Caco-2 (cell line): ENCODE measurements at regions not wholly inside any gene's neighbourhood (a gene's known extent, or its start where the extent isn't known, plus 50 kb on each side); places are given as distances from the start of the nearest gene placed in this dataset.

Source experiments
- BruUV-seq: library from RNA; stranded (reverse); fragments of 400-500 nt; replicated peaks from 2 replicates; lab custom pipeline; 2021; lab: Mats Ljungman, UMichigan
- CTCF ChIA-PET: fragments of 300-600 bp; sonication (Branson Sonifier 250); formaldehyde crosslinking; loops from one replicate; lab custom pipeline; 2022; ENCODE audit warnings: antibody characterized with exemption; lab: Charles Lee
- POLR2A ChIA-PET: fragments of 300-600 bp; sonication (Branson Sonifier 250); formaldehyde crosslinking; loops from one replicate; lab custom pipeline; 2022; ENCODE audit warnings: antibody characterized with exemption; lab: Charles Lee
- DNase-seq, 2 experiments: peaks; one replicate each; pipeline versions ENCODE4 v3.0.0 to v3.0.0-alpha.2; 2020 to 2022
- H3K27me3 ChIP-seq: replicated peaks from 2 replicates; pipeline ENCODE4 v1.6.0; 2011; ENCODE audit warnings: low read length; ENCODE audit not compliant: control insufficient read depth, insufficient read depth
- H3K36me3 ChIP-seq: 2 replicates; pipeline ENCODE4 v1.5.1; 2011; ENCODE audit warnings: low read length; ENCODE audit not compliant: control insufficient read depth, insufficient read depth
- H3K4me1 ChIP-seq: fragments of 250-450 bp; sonication (Bioruptor Pico); 2 replicates; pipeline ENCODE4 v1.5.1; 2020; ENCODE audit warnings: mild to moderate bottlenecking
- H3K4me3 ChIP-seq: 2 replicates; pipeline ENCODE4 v1.5.1; 2011; ENCODE audit warnings: low read depth, mild to moderate bottlenecking, control low read depth, low read length
- H3K9me3 ChIP-seq: fragments of 250-450 bp; sonication (Bioruptor Pico); 2 replicates; pipeline ENCODE4 v1.5.1; 2020; ENCODE audit warnings: mild to moderate bottlenecking, moderate library complexity
- H3K27ac Mint-ChIP-seq: one replicate; pipeline ENCODE4 v1.8.0; 2022; ENCODE audit warnings: mixed read lengths; ENCODE audit not compliant: unreplicated experiment
- H3K27me3 Mint-ChIP-seq: one replicate; pipeline ENCODE4 v1.8.0; 2022; ENCODE audit warnings: mixed read lengths; ENCODE audit not compliant: insufficient read depth, unreplicated experiment
- H3K36me3 Mint-ChIP-seq: one replicate; pipeline ENCODE4 v1.8.0; 2022; ENCODE audit warnings: mild to moderate bottlenecking, mixed read lengths; ENCODE audit not compliant: insufficient read depth, unreplicated experiment
- H3K4me1 Mint-ChIP-seq: one replicate; pipeline ENCODE4 v1.8.0; 2022; ENCODE audit warnings: low read depth, mixed read lengths; ENCODE audit not compliant: unreplicated experiment
- H3K4me3 Mint-ChIP-seq: one replicate; pipeline ENCODE4 v1.8.0; 2022; ENCODE audit warnings: mild to moderate bottlenecking, moderate library complexity, mixed read lengths; ENCODE audit not compliant: unreplicated experiment
- H3K9me3 Mint-ChIP-seq: one replicate; pipeline ENCODE4 v1.8.0; 2022; ENCODE audit warnings: mixed read lengths; ENCODE audit not compliant: unreplicated experiment
- CTCF ChIP-seq, 2 experiments: fragments of 200-600 bp in 1 of 2; IDR thresholded peaks; 1 replicate in 1 of 2; 2 replicates in 1 of 2; pipeline versions ENCODE4 v1.5.1 to v1.8.0; 2011 to 2022; ENCODE audit warnings: antibody characterized with exemption in 1 of 2, control low read depth in 1 of 2, inconsistent platforms in 1 of 2, low read depth in 1 of 2, low read length in 1 of 2, mild to moderate bottlenecking in 1 of 2, moderate library complexity in 1 of 2; ENCODE audit not compliant: insufficient read depth in 1 of 2, severe bottlenecking in 1 of 2, unreplicated experiment in 1 of 2
- intact Hi-C: fragments of 100-400 bp; cut with micrococcal nuclease; formaldehyde crosslinking; loops from one replicate; pipeline ENCODE4 v1.10.0; 2022; ENCODE audit not compliant: unreplicated experiment

GRCh38 chr10:123585477-123586445 is 80.4 kb upstream of the GPR26 start:
- intact Hi-C loops = no loop called here
- no peaks in the 10 kb centered on the region for H3K4me1 Mint-ChIP-seq
- POLR2A ChIA-PET = no interaction called here

GRCh38 chr10:123587110-123587509 is 79.0 kb upstream of the GPR26 start:
- ChIA-PET CTCF (no interaction called here), POLR2A (no interaction called here)
- intact Hi-C loops = no loop called here
- no peaks in the 10 kb centered on the region for H3K9me3 Mint-ChIP-seq
- no peaks in the 10 kb centered on the region for H3K36me3 ChIP-seq
- DNase-seq = no peak
- H3K4me1 Mint-ChIP-seq = no peaks in the 10 kb centered on the region
- H3K27me3 ChIP-seq = peaks cover 1% of the 10 kb centered on the region; the same call in 1 of the 2 replicates
- no peak overlapping the region for H3K4me3 Mint-ChIP-seq
- no peak for TF ChIP-seq CTCF (IDR thresholded peaks at IDR 0.05; ENCODE audit: insufficient read depth in 1 of 2, low read depth in 1 of 2, low read length in 1 of 2, severe bottlenecking in 1 of 2, unreplicated experiment in 1 of 2)
- BruUV-seq = no TSS peak
- H3K4me1 ChIP-seq = no peaks in the 10 kb centered on the region
- no peak overlapping the region for H3K4me3 ChIP-seq
- H3K27ac Mint-ChIP-seq = no peak overlapping the region
- H3K9me3 ChIP-seq = no peaks in the 10 kb centered on the region
- no peaks in the 10 kb centered on the region for H3K36me3 Mint-ChIP-seq
- H3K27me3 Mint-ChIP-seq = peaks cover 8% of the 10 kb centered on the region

More at GRCh38 chr10:123585477-123586445, 80.4 kb upstream of the GPR26 start:
- Histone ChIP-seq H3K4me1 (no peaks in the 10 kb centered on the region), H3K27me3 (peaks cover 1% of the 10 kb centered on the region; the same call in 1 of the 2 replicates), H3K36me3 (no peaks in the 10 kb centered on the region), H3K9me3 (no peaks in the 10 kb centered on the region), H3K4me3 (no peak overlapping the region)
- CTCF ChIA-PET = no interaction called here
- H3K4me3 Mint-ChIP-seq = no peak overlapping the region
- no peaks in the 10 kb centered on the region for H3K9me3 Mint-ChIP-seq
- BruUV-seq = no TSS peak
- DNase-seq = no peak
- H3K27me3 Mint-ChIP-seq = peaks cover 10% of the 10 kb centered on the region
- TF ChIP-seq CTCF (IDR thresholded peaks at IDR 0.05; ENCODE audit: insufficient read depth in 1 of 2, low read depth in 1 of 2, low read length in 1 of 2, severe bottlenecking in 1 of 2, unreplicated experiment in 1 of 2) = no peak
- no peak overlapping the region for H3K27ac Mint-ChIP-seq
- no peaks in the 10 kb centered on the region for H3K36me3 Mint-ChIP-seq

- ChIA-PET CTCF (no interaction called here), POLR2A (no interaction called here)
- no peak for TF ChIP-seq CTCF (IDR thresholded peaks at IDR 0.05; ENCODE audit: insufficient read depth in 1 of 2, low read depth in 1 of 2, low read length in 1 of 2, severe bottlenecking in 1 of 2, unreplicated experiment in 1 of 2)
- H3K4me3 ChIP-seq = no peak overlapping the region
- H3K4me1 ChIP-seq = no peaks in the 10 kb centered on the region
- no peaks in the 10 kb centered on the region for H3K9me3 Mint-ChIP-seq
- H3K27me3 Mint-ChIP-seq = peaks cover 8% of the 10 kb centered on the region
- no peak overlapping the region for H3K4me3 Mint-ChIP-seq
- peaks cover 6% of the 10 kb centered on the region; the same call in 1 of the 2 replicates for H3K9me3 ChIP-seq
- H3K36me3 Mint-ChIP-seq = no peaks in the 10 kb centered on the region
- H3K4me1 Mint-ChIP-seq = no peaks in the 10 kb centered on the region
- DNase-seq = no peak
- no peaks in the 10 kb centered on the region for H3K27me3 ChIP-seq
- BruUV-seq = no TSS peak
- intact Hi-C loops = no loop called here
- no peak overlapping the region for H3K27ac Mint-ChIP-seq
- H3K36me3 ChIP-seq = no peaks in the 10 kb centered on the region
Observed at GRCh38 chr10:123588386-123588914, 77.7 kb upstream of the GPR26 start.
